ENCODE measurements at regions not wholly inside any gene's neighbourhood (a gene's known extent, or its start where the extent isn't known, plus 50 kb on each side); places are given as distances from the start of the nearest gene placed in this dataset.
"Not testable (repeated sequence)": the region's sequence is repeated elsewhere in the genome, so short reads cannot be mapped to it uniquely, and the experiment has no call there.

- ATAC-seq = peak; percentile 51 to 55
Observed at GRCh38 chr5:56685503-56686217, 129.7 kb upstream of the MAP3K1 start.

- no peak for ATAC-seq
Observed at GRCh38 chr5:56684159-56684558, 131.2 kb upstream of the MAP3K1 start.

DNA sequence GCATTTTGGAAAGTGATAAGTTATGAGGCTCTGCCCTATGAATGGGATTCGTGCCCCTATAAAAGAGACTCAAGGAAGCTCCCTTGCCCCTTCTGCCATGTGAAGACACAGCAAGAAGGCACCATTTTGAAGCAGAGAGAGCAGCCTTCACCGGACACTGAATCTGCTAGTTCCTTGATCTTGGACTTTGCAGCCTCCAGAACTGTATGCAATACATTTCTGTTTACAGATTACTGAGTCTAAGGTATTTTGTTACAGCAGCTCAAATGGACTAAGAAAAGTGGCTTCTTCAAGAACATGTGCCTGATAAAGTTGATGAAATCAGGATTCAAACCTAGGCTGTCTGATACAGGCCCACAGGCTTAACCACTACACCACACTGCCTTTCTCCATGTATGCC is 131.6 kb upstream of the MAP3K1 start:
- no peak for ATAC-seq

DNA sequence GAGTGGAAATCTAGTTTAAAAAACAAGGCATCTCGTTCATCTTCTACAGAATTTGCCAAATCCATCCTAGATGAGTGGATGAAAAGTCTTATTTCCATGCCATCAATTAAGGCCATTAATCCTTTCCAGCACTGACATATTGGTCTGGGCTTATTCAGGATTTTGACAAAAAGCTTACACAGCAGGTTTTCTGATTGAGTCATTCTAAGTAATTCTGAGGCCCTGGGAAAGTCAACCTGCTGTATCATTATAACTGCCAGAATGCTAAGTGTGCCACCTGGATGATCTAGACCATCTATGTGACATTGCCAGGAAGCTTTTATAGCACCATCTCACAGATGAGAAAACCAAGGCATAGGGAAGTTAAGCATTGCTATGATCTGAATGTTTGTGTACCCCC is 132.1 kb upstream of the MAP3K1 start:
- ATAC-seq = no peak

- ATAC-seq = no peak
Observed at GRCh38 chr5:56681346-56681745, 134.0 kb upstream of the MAP3K1 start.

- no peak for ATAC-seq
Observed at GRCh38 chr5:56680731-56681130, 134.6 kb upstream of the MAP3K1 start.

DNA sequence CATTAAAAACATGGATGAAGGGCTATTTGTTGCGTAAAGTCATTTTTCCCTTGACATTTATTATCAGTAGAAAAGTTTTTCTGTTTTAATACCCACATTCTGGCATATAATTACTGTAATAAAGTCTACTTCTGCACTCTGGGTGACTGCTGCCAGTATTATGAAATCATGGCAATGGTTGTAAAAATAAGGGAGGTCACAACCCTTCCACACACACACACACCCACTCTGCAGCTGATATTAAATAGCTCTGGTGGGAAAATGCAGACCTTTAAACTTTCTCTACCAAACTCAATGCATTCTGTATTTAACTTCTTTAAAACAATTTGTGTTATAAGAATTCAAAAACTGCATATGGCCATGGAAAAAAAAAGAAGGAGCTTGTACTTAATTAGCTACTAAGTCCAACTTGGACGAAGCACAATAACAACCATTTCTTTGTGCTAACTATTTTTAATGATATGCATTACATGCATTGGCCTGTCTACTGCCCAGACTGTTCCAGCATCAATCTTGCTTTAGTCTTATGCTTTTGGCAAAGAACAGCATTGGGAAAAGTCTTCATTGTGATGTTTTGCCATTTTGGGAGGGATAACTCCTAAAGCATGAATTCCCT is 137.6 kb upstream of the MAP3K1 start:
- ATAC-seq = no peak

- ATAC-seq = no peak
Observed at GRCh38 chr5:56676091-56676768, 139.1 kb upstream of the MAP3K1 start.

DNA sequence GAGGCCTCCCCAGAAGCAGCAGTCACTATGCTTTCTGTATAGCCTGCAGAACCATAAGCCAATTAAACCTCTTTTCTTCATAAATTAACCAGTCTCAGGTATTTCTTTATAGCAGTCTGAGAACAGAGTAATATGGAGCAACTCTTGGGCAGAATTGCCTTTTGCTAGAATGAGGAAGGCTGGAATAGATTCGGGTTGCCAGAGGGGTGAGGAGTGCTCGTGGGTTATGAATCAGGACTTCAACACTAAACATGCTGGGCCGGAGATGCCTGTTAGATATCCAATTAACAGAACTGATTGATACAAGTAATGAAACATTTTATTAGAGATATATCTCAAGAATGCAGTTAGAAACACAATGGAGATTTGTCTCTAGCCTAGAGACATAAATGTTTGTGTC is 140.9 kb upstream of the MAP3K1 start:
- ATAC-seq = no peak

GRCh38 chr5:56673171-56673570 is 142.2 kb upstream of the MAP3K1 start:
- ATAC-seq = peak in 1 of 2 donors; percentile 31

DNA sequence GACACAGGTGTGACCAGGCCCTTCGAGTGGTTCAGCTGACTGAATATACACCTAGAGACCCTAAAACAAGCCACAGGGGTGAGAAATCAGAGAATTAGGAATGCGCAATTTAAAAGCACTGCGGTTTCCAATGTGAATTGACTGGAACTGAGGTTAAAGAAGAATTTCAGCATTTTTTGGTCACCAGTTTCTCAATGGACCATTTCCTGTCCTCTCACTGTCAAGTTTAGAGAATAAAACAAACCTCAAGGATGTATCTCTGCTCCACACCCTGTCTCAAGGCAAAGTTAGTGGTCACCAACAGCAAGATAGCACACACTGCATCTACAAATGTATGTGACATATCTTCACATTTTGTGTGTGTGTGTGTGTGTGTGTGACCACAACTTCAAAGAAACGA is 143.8 kb upstream of the MAP3K1 start:
- ATAC-seq = no peak

DNA sequence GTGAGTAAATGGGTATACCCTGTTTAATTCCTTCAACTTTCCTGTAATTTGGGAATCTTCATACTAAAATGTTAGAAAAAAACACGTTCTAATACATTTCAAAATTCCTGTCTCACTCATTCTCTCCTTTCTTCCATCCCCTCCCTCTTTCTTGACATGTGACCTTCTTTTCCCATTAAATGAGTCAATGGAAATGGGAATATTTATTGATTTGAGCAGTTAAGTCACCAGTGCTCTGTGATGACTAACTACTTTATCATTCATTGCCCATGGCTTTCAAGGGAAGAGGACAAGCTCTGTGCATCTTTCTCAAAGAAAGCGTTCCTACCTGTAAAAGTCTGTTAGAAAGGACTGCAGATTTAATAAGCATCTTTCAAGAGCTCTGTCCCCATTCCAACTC is 144.4 kb upstream of the MAP3K1 start:
- ATAC-seq = no peak

- peak; percentile 93 to 94 for ATAC-seq
Observed at GRCh38 chr5:56669534-56670483, 145.5 kb upstream of the MAP3K1 start.

GRCh38 chr5:56668996-56669395 is 146.4 kb upstream of the MAP3K1 start:
- ATAC-seq = no peak

GRCh38 chr5:56667692-56668091 is 147.7 kb upstream of the MAP3K1 start:
- ATAC-seq = no peak

DNA sequence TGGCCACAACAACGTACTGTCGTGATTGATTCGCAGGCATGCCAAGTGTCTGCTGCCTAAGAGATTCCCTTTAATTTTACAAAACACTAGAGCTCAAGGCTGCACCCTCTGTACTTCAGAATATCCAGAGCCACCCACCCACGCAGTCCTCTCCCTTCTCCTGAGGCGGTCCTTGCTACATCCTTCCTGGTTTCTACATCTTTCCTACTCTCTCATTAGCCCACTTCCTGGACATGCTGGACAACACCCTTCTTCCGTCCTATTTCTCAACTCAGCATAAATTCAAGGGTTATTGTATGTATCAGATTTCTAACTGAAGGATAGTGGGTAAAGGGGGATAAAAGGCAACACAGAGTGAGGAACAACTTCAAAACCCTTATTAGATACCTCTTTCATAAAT is 148.4 kb upstream of the MAP3K1 start:
- no peak for ATAC-seq

DNA sequence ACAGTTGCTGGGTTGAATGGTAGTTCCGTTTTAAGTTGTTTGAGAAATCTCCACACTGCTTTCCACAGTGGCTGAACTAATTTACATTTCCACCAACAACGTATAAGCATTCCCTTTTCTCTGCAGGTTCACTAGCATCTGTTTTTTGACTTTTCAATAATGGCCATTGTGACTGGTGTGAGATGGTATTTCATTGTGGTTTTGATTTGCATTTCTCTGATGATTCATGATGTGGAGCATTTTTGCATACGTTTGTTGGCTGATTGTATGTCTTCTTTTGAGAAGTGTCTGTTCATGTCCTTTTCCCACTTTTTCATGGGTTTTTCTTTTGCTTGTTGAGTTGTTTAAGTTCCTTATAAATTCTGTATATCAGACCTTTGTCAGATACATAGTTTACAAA is 150.2 kb upstream of the MAP3K1 start:
- ATAC-seq = not testable (repeated sequence)

GRCh38 chr5:56664025-56664424 is 151.3 kb upstream of the MAP3K1 start:
- no peak for ATAC-seq

DNA sequence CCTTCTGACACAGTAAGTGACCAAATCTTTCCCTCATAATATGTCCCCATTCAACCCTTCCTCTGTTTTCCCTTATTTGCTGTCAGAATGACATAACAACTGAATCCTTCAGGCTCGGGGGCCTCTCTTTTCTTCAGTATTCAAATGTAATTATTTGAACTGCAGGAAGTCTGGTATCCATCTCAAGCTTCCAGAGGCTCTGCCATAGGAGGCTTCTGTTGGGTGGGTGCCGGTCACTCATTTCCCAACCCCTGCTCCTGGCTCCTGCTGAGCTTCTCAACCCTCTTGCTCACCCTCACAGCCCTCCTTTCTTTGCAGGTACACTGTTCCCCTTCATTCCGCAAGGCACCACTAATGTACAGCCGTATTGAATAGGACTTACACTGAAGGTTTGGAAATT is 151.8 kb upstream of the MAP3K1 start:
- ATAC-seq = no peak

- ATAC-seq = no peak
Observed at GRCh38 chr5:56662893-56663292, 152.5 kb upstream of the MAP3K1 start.

- ATAC-seq = no peak
Observed at GRCh38 chr5:56659971-56660370, 155.4 kb upstream of the MAP3K1 start.

- no peak for ATAC-seq
Observed at GRCh38 chr5:56658972-56659371, 156.4 kb upstream of the MAP3K1 start.

All from activated CD4-positive, CD25-positive, alpha-beta regulatory T cell treated with anti-CD3 and anti-CD28 coated beads, Interleukin-2, amount 50 U/mL, for 24 hours (primary cell).